GM12878 (cell line): ENCODE measurements at regions not wholly inside any gene's neighbourhood (a gene's known extent, or its start where the extent isn't known, plus 50 kb on each side); places are given as distances from the start of the nearest gene placed in this dataset.
"Not testable (repeated sequence)": the region's sequence is repeated elsewhere in the genome, so short reads cannot be mapped to it uniquely, and the experiment has no call there.

Source experiments
- ATAC-seq: fragments of 200-7000 bp; cut with Tn5 transposase; 3 replicates; pipeline ENCODE4 v1.9.1; 2020; ENCODE audit warnings: mild to moderate bottlenecking, moderate library complexity
- BruUV-seq: library from RNA; stranded (reverse); fragments of 400-500 nt; replicated peaks from 2 replicates; lab custom pipeline; 2021; lab: Mats Ljungman, UMichigan
- CTCF ChIA-PET: fragments of 300-600 bp; sonication (Branson Sonifier 250); formaldehyde crosslinking; extraction: SDS; loops from one replicate; lab custom pipeline; 2021; ENCODE audit warnings: inconsistent platforms; lab: Yijun Ruan, JAX
- POLR2A ChIA-PET: fragments of 350-600 bp; formaldehyde crosslinking; extraction: SDS; loops from one replicate; lab custom pipeline; 2021; ENCODE audit warnings: inconsistent platforms; lab: Charles Lee
- RAD21 ChIA-PET: fragments of 300-600 bp; sonication (Branson Sonifier 250); formaldehyde crosslinking; loops from one replicate; lab custom pipeline; 2023; ENCODE audit warnings: antibody characterized with exemption; ENCODE audit not compliant: unreplicated experiment; lab: Charles Lee
- SMC1A ChIA-PET: fragments of 300-600 bp; sonication (Branson Sonifier 250); formaldehyde crosslinking; loops from one replicate; lab custom pipeline; 2023; ENCODE audit not compliant: unreplicated experiment, uncharacterized antibody; lab: Charles Lee
- DNase-seq: peaks from one replicate; pipeline ENCODE4 v3.0.0-alpha.2; 2011; ENCODE audit warnings: low read depth, low spot score
- FAIRE-seq: peaks from 3 replicates; lab custom pipeline; 2011; peaks lifted over from hg19 to GRCh38; lab: Jason Lieb, UNC
- H2AFZ ChIP-seq: 2 replicates; pipeline ENCODE4 v1.6.0; 2011; ENCODE audit warnings: low read depth, low read length, control low read depth; ENCODE audit not compliant: control insufficient read depth
- H3K27ac ChIP-seq: 2 replicates; pipeline ENCODE4 v1.5.1; 2011; ENCODE audit warnings: control low read depth; ENCODE audit not compliant: control insufficient read depth, insufficient read depth
- H3K27me3 ChIP-seq, 2 experiments: replicated peaks in 1 of 2; 2 replicates each; pipeline versions ENCODE4 v1.6.0 to v1.6.1; 2011; ENCODE audit warnings: low read length in 1 of 2; ENCODE audit not compliant: control insufficient read depth in 2 of 2, insufficient read depth in 2 of 2
- H3K36me3 ChIP-seq, 2 experiments: 2 replicates each; pipeline ENCODE4 v1.5.1; 2011; ENCODE audit warnings: low read length in 1 of 2; ENCODE audit not compliant: control insufficient read depth in 2 of 2, insufficient read depth in 2 of 2
- H3K4me1 ChIP-seq: 2 replicates; pipeline ENCODE4 v1.6.1; 2011; ENCODE audit warnings: mild to moderate bottlenecking, low read length, moderate library complexity, mixed read lengths; ENCODE audit not compliant: control insufficient read depth, insufficient read depth
- H3K4me2 ChIP-seq: 2 replicates; pipeline ENCODE4 v1.6.0; 2011; ENCODE audit warnings: control low read depth; ENCODE audit not compliant: control insufficient read depth, insufficient read depth
- H3K4me3 ChIP-seq: fragments of 200-600 bp; sonication (generic); 2 replicates; pipeline ENCODE4 v1.5.1; 2016
- H3K79me2 ChIP-seq: 2 replicates; pipeline ENCODE4 v1.6.0; 2011; ENCODE audit warnings: low read length; ENCODE audit not compliant: control insufficient read depth, insufficient read depth
- H3K9ac ChIP-seq: 2 replicates; pipeline ENCODE4 v1.8.0; 2011; ENCODE audit warnings: low read length, control low read depth, mixed read lengths; ENCODE audit not compliant: control insufficient read depth, insufficient read depth
- H3K9me3 ChIP-seq: replicated peaks from 3 replicates; pipeline ENCODE4 v1.5.1; 2011; ENCODE audit warnings: mild to moderate bottlenecking, low read length; ENCODE audit not compliant: control insufficient read depth, insufficient read depth
- H4K20me1 ChIP-seq: 2 replicates; pipeline ENCODE4 v1.6.0; 2011; ENCODE audit not compliant: control insufficient read depth, insufficient read depth
- EZH2 ChIP-seq: IDR thresholded peaks from 2 replicates; pipeline ENCODE4 v1.6.1; 2012; ENCODE audit warnings: low read depth, mild to moderate bottlenecking, control low read depth, inconsistent platforms, low read length, borderline replicate concordance; ENCODE audit not compliant: control insufficient read depth
- JUND ChIP-seq: IDR thresholded peaks from 2 replicates; pipeline ENCODE4 v1.6.1; 2012; ENCODE audit warnings: low read depth, mild to moderate bottlenecking, low read length, improper control_type of control experiment, moderate library complexity
- MYC ChIP-seq: IDR thresholded peaks from 2 replicates; pipeline ENCODE4 v1.6.1; 2011; ENCODE audit warnings: mild to moderate bottlenecking, low read length, moderate library complexity, inconsistent platforms; ENCODE audit not compliant: insufficient read depth, insufficient replicate concordance, insufficient read length, severe bottlenecking
- POU2F2 ChIP-seq: IDR thresholded peaks from 3 replicates; pipeline ENCODE4 v1.6.1; 2011; ENCODE audit warnings: low read depth, mild to moderate bottlenecking, low read length, borderline replicate concordance
- TCF3 ChIP-seq: IDR thresholded peaks from 2 replicates; pipeline ENCODE4 v1.6.1; 2012; ENCODE audit warnings: low read depth, mild to moderate bottlenecking, low read length, borderline replicate concordance; ENCODE audit not compliant: insufficient read depth
- ZNF207 ChIP-seq: fragments of 450-650 bp; IDR thresholded peaks from 2 replicates; pipeline ENCODE4 v1.6.1; 2014; ENCODE audit warnings: antibody characterized with exemption, mild to moderate bottlenecking, borderline replicate concordance
- ZSCAN29 ChIP-seq: fragments of 450-650 bp; IDR thresholded peaks from 2 replicates; pipeline ENCODE4 v1.6.1; 2017; ENCODE audit warnings: mild to moderate bottlenecking, moderate library complexity
- in situ Hi-C: fragments of 300-500 bp; cut with MboI; formaldehyde crosslinking; loops from 9 replicates; pipeline ENCODE4 v1.14.3; 2018; ENCODE audit warnings: mixed read lengths
- intact Hi-C: fragments of 100-400 bp; cut with micrococcal nuclease; formaldehyde crosslinking; loops from one replicate; pipeline ENCODE4 v1.14.2; 2022; ENCODE audit not compliant: unreplicated experiment
- TF ChIP-seq, protein P1 (sequence below): fragments of 450-650 bp; IDR thresholded peaks from 2 replicates; pipeline ENCODE4 v1.6.1; 2017; ENCODE audit warnings: low read depth, mild to moderate bottlenecking, moderate library complexity
- TF ChIP-seq, protein P2 (sequence below): IDR thresholded peaks from 2 replicates; pipeline ENCODE4 v1.6.1; 2012; ENCODE audit warnings: improper control_type of control experiment, low read depth, low read length; ENCODE audit not compliant: insufficient replicate concordance

DNA sequence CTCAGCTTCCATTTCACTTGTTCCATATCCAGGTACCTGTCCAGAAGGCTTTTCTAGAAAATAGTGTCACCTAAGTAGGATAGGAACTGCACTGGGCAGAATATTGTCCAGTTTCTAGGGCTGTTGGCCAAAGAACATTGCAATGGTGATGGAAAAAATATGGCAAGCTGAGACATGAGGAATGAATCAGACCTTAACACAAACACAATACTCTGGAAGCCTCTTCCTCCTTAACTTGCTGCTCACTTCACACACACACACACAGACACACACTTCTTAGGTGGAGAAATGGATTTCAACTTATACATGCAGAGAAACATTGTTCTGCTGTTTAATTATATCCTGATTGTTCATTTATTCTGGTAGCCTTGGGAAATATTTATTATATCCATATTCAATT is 203.0 kb upstream of the RGS17 start:
- no peaks in the 10 kb centered on the region for H3K4me1 ChIP-seq
- FAIRE-seq, result no peak
- no peak overlapping the region for H3K4me3 ChIP-seq
- no peak for TF ChIP-seq JUND
- TF ChIP-seq ZSCAN29, result no peak
- TF ChIP-seq, protein P1, sequence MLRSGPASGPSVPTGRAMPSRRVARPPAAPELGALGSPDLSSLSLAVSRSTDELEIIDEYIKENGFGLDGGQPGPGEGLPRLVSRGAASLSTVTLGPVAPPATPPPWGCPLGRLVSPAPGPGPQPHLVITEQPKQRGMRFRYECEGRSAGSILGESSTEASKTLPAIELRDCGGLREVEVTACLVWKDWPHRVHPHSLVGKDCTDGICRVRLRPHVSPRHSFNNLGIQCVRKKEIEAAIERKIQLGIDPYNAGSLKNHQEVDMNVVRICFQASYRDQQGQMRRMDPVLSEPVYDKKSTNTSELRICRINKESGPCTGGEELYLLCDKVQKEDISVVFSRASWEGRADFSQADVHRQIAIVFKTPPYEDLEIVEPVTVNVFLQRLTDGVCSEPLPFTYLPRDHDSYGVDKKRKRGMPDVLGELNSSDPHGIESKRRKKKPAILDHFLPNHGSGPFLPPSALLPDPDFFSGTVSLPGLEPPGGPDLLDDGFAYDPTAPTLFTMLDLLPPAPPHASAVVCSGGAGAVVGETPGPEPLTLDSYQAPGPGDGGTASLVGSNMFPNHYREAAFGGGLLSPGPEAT, result no peak
- TF ChIP-seq, protein P2, sequence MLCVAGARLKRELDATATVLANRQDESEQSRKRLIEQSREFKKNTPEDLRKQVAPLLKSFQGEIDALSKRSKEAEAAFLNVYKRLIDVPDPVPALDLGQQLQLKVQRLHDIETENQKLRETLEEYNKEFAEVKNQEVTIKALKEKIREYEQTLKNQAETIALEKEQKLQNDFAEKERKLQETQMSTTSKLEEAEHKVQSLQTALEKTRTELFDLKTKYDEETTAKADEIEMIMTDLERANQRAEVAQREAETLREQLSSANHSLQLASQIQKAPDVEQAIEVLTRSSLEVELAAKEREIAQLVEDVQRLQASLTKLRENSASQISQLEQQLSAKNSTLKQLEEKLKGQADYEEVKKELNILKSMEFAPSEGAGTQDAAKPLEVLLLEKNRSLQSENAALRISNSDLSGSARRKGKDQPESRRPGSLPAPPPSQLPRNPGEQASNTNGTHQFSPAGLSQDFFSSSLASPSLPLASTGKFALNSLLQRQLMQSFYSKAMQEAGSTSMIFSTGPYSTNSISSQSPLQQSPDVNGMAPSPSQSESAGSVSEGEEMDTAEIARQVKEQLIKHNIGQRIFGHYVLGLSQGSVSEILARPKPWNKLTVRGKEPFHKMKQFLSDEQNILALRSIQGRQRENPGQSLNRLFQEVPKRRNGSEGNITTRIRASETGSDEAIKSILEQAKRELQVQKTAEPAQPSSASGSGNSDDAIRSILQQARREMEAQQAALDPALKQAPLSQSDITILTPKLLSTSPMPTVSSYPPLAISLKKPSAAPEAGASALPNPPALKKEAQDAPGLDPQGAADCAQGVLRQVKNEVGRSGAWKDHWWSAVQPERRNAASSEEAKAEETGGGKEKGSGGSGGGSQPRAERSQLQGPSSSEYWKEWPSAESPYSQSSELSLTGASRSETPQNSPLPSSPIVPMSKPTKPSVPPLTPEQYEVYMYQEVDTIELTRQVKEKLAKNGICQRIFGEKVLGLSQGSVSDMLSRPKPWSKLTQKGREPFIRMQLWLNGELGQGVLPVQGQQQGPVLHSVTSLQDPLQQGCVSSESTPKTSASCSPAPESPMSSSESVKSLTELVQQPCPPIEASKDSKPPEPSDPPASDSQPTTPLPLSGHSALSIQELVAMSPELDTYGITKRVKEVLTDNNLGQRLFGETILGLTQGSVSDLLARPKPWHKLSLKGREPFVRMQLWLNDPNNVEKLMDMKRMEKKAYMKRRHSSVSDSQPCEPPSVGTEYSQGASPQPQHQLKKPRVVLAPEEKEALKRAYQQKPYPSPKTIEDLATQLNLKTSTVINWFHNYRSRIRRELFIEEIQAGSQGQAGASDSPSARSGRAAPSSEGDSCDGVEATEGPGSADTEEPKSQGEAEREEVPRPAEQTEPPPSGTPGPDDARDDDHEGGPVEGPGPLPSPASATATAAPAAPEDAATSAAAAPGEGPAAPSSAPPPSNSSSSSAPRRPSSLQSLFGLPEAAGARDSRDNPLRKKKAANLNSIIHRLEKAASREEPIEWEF, result no peak
- TF ChIP-seq TCF3, result no peak
- TF ChIP-seq POU2F2, result no peak
- TF ChIP-seq EZH2, result no peak
- no peak for TF ChIP-seq MYC
- TF ChIP-seq ZNF207, result no peak
- TF ChIP-seq, all 136 proteins: peak for 0
- DNase-seq (no peak), ATAC-seq (no peak)
- Histone ChIP-seq H2AFZ (no peak overlapping the region), H4K20me1 (no peaks in the 10 kb centered on the region), H3K36me3 (no peaks in the 10 kb centered on the region), H3K9ac (no peak overlapping the region), H3K79me2 (no peaks in the 10 kb centered on the region), H3K4me2 (no peak overlapping the region), H3K9me3 (no peaks in the 10 kb centered on the region), H3K27me3 (no peaks in the 10 kb centered on the region), H3K27ac (no peak overlapping the region)
- in situ Hi-C loops (no loop called here), intact Hi-C loops (no loop called here)
- ChIA-PET SMC1A (no interaction called here), RAD21 (no interaction called here), POLR2A (no interaction called here), CTCF (no interaction called here)
- no TSS peak for BruUV-seq

DNA sequence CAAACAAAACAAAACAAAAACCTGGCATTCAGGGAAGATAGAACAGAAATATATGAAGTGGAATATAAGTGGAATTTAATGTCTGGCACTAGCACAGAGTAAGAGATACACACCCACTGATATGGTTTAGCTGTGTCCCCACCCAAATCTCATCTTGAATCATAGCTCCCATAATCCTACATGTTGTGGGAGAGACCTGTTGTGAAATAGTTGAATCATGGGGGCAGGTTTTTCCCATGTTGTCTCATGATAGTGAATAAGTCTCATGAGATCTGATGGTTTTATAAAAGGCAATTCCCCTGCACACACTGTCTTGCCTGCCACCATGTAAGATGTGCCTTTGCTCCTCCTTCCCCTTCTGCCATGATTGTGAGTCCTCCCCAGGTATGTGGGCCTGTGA is 200.1 kb upstream of the RGS17 start:
- H2AFZ ChIP-seq, H3K9ac ChIP-seq, H3K27ac ChIP-seq, SMC1A ChIA-PET, ATAC-seq, CTCF ChIA-PET, DNase-seq, H3K4me1 ChIP-seq, H3K36me3 ChIP-seq, H3K9me3 ChIP-seq, intact Hi-C loops, BruUV-seq, H3K27me3 ChIP-seq, FAIRE-seq, H4K20me1 ChIP-seq, H3K4me3 ChIP-seq, H3K79me2 ChIP-seq, POLR2A ChIA-PET, RAD21 ChIA-PET, in situ Hi-C loops, H3K4me2 ChIP-seq: not testable (repeated sequence)
